OCI-LY7 (cell line): ENCODE measurements at regions not wholly inside any gene's neighbourhood (a gene's known extent, or its start where the extent isn't known, plus 50 kb on each side); places are given as distances from the start of the nearest gene placed in this dataset.

Source experiments
- BruUV-seq: library from RNA; stranded (reverse); fragments of 400-500 nt; replicated peaks from 2 replicates; lab custom pipeline; 2021; lab: Mats Ljungman, UMichigan
- CTCF ChIA-PET: fragments of 300-600 bp; sonication (Branson Sonifier 250); formaldehyde crosslinking; loops from one replicate; lab custom pipeline; 2022; ENCODE audit warnings: antibody characterized with exemption; ENCODE audit not compliant: unreplicated experiment; lab: Charles Lee
- POLR2A ChIA-PET: fragments of 300-600 bp; sonication (Branson Sonifier 250); formaldehyde crosslinking; loops from one replicate; lab custom pipeline; 2022; ENCODE audit warnings: antibody characterized with exemption; lab: Charles Lee
- DNase-seq: peaks from one replicate; pipeline ENCODE4 v3.0.0-alpha.2; 2015; ENCODE audit warnings: low spot score
- H2AFZ ChIP-seq: fragments of 200-600 bp; sonication (generic), shearing (Covaris generic); 2 replicates; pipeline ENCODE4 v1.6.1; 2014; ENCODE audit warnings: mild to moderate bottlenecking, antibody characterized with exemption, low read length, moderate library complexity
- H3K27ac ChIP-seq: fragments of 200-600 bp; sonication (generic); 2 replicates; pipeline ENCODE4 v1.5.1; 2014; ENCODE audit warnings: mixed run types, low read depth, mild to moderate bottlenecking, moderate library complexity, low read length, inconsistent platforms; ENCODE audit not compliant: poor library complexity, severe bottlenecking
- H3K36me3 ChIP-seq: fragments of 200-600 bp; sonication (generic); 2 replicates; pipeline ENCODE4 v1.6.1; 2014; ENCODE audit warnings: mild to moderate bottlenecking, antibody characterized with exemption, low read length, moderate library complexity, mixed read lengths; ENCODE audit not compliant: insufficient read depth
- H3K4me1 ChIP-seq: fragments of 200-600 bp; sonication (generic); 2 replicates; pipeline ENCODE4 v1.5.1; 2014; ENCODE audit warnings: mild to moderate bottlenecking, low read length; ENCODE audit not compliant: insufficient read depth, poor library complexity, severe bottlenecking
- H3K4me2 ChIP-seq: fragments of 200-600 bp; sonication (generic); 2 replicates; pipeline ENCODE4 v1.6.1; 2014; ENCODE audit warnings: mild to moderate bottlenecking, low read length
- H3K4me3 ChIP-seq: fragments of 200-600 bp; sonication (generic); 2 replicates; pipeline ENCODE4 v1.5.1; 2014; ENCODE audit warnings: mild to moderate bottlenecking, low read depth, low read length; ENCODE audit not compliant: poor library complexity, severe bottlenecking
- H3K79me2 ChIP-seq: fragments of 200-600 bp; sonication (generic); 2 replicates; pipeline ENCODE4 v1.6.1; 2016; ENCODE audit warnings: low read depth, mild to moderate bottlenecking, low read length, moderate library complexity, mixed read lengths; ENCODE audit not compliant: insufficient read depth
- H3K9me2 ChIP-seq: fragments of 200-600 bp; sonication (generic); 2 replicates; pipeline ENCODE4 v1.6.1; 2016; ENCODE audit warnings: mild to moderate bottlenecking, low read length, mixed read lengths; ENCODE audit not compliant: insufficient read depth
- H3K9me3 ChIP-seq: fragments of 200-600 bp; sonication (generic); 2 replicates; pipeline ENCODE4 v1.6.1; 2014; ENCODE audit warnings: mild to moderate bottlenecking, mixed run types, low read length, mixed read lengths
- H4K20me1 ChIP-seq: fragments of 200-600 bp; sonication (generic); 2 replicates; pipeline ENCODE4 v1.6.1; 2014; ENCODE audit warnings: mild to moderate bottlenecking, antibody characterized with exemption, low read length, moderate library complexity, mixed read lengths; ENCODE audit not compliant: insufficient read depth
- EZH2phosphoT487 ChIP-seq: fragments of 200-600 bp; sonication (generic); IDR thresholded peaks from 2 replicates; pipeline ENCODE4 v1.6.1; 2018; ENCODE audit warnings: low read depth, borderline replicate concordance, mild to moderate bottlenecking, mixed run types, antibody characterized with exemption, low read length, moderate library complexity, mixed read lengths
- intact Hi-C: fragments of 100-400 bp; cut with micrococcal nuclease; formaldehyde crosslinking; loops from one replicate; pipeline ENCODE4 v1.10.0; 2022; ENCODE audit not compliant: unreplicated experiment
- TF ChIP-seq, protein P1 (sequence below): fragments of 200-600 bp; sonication (generic); conservative IDR thresholded peaks from 2 replicates; pipeline ENCODE4 v1.5.1; 2014; ENCODE audit warnings: mild to moderate bottlenecking, antibody characterized with exemption, low read length, moderate library complexity, mixed read lengths

DNA sequence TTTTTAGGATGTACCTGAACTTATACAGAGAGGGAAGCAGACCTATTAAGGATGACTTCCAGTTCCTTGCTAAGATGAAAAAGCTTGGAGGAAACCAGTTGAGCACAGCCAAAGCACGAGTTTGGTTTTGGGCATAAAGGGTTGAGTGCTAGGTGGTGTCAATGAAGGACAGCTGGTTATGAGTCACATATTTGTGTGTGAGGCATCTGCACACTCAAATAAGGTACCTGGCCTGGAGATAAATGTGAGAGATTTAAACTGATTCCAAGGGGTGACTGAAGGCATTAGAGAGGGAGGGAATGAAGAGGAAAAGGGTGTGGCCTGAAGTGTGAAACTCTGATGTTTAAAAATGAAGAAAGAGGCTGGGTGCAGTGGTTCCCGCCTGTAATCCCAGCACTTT lies 486.7 kb downstream of the DIPK2A start:
- ChIA-PET CTCF (interaction anchor here (0.6 kb wide), 1 partner anchor 1504 kb away, joined by 4 read pairs; no protein-coding TSS in a partner anchor), POLR2A (interaction anchor here (0.5 kb wide), 1 partner anchor 21 kb away, joined by 5 read pairs; no protein-coding TSS in a partner anchor)
- Histone ChIP-seq H3K9me2 (no peaks in the 10 kb centered on the region), H4K20me1 (no peaks in the 10 kb centered on the region), H3K4me3 (no peak overlapping the region), H2AFZ (no peak overlapping the region), H3K36me3 (no peaks in the 10 kb centered on the region), H3K9me3 (no peaks in the 10 kb centered on the region), H3K4me1 (no peaks in the 10 kb centered on the region), H3K4me2 (no peak overlapping the region), H3K27ac (no peak overlapping the region), H3K79me2 (no peaks in the 10 kb centered on the region)
- TF ChIP-seq EZH2phosphoT487 = no peak
- TF ChIP-seq, protein P1, sequence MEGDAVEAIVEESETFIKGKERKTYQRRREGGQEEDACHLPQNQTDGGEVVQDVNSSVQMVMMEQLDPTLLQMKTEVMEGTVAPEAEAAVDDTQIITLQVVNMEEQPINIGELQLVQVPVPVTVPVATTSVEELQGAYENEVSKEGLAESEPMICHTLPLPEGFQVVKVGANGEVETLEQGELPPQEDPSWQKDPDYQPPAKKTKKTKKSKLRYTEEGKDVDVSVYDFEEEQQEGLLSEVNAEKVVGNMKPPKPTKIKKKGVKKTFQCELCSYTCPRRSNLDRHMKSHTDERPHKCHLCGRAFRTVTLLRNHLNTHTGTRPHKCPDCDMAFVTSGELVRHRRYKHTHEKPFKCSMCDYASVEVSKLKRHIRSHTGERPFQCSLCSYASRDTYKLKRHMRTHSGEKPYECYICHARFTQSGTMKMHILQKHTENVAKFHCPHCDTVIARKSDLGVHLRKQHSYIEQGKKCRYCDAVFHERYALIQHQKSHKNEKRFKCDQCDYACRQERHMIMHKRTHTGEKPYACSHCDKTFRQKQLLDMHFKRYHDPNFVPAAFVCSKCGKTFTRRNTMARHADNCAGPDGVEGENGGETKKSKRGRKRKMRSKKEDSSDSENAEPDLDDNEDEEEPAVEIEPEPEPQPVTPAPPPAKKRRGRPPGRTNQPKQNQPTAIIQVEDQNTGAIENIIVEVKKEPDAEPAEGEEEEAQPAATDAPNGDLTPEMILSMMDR = no peak
- intact Hi-C loops = no loop called here
- no TSS peak for BruUV-seq
- no peak for DNase-seq

DNA sequence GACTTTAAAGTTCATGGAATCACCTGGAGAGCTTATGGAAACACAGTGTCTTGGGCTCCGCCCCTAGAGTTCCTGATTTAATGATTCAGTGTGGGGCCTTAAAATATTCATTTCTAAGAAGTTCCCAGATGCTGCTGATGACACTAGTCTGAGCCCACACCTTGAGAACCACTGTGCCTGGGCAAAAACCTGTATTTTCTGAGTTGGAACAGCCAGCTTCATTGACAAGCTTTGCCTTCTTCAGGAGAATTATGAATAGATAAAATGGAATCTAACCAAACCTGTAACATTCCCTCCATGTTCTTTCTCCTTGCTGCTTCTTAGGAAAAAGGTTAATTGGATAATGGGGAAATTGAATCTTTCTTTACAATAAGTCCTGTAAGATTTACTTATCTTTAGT lies 490.7 kb downstream of the DIPK2A start:
- H3K36me3 ChIP-seq = no peaks in the 10 kb centered on the region
- ChIA-PET CTCF (no interaction called here), POLR2A (no interaction called here)
- H3K79me2 ChIP-seq = no peaks in the 10 kb centered on the region
- intact Hi-C loops = no loop called here
- no peak overlapping the region for H3K4me2 ChIP-seq
- H3K4me3 ChIP-seq = no peak overlapping the region
- no peaks in the 10 kb centered on the region for H3K9me2 ChIP-seq
- no peaks in the 10 kb centered on the region for H3K9me3 ChIP-seq
- TF ChIP-seq, protein P1 = no peak
- no peak for TF ChIP-seq EZH2phosphoT487
- no peaks in the 10 kb centered on the region for H3K4me1 ChIP-seq
- no peaks in the 10 kb centered on the region for H4K20me1 ChIP-seq
- no peak overlapping the region for H2AFZ ChIP-seq
- H3K27ac ChIP-seq = no peak overlapping the region
- no peak for DNase-seq
- BruUV-seq = no TSS peak

DNA sequence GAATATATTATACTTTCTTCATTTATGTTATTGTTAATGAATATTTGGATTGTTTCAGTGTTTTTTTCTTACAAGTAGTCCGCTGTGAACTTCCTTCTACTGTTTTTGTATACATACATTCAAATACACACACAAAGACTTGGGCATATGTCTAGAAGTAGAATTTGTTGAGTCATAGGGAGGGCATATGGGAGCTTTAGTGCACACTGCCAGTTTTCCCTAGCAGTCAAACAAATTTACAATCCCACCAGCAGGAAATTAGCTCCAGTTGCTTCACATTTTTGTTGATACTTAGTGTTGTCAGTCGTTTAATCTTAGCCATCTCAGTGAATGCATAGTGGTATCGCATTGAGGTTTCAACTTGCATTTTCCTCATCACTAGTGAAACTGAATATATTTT lies 492.3 kb downstream of the DIPK2A start:
- no peaks in the 10 kb centered on the region for H3K79me2 ChIP-seq
- BruUV-seq = no TSS peak
- intact Hi-C loops = no loop called here
- no peak overlapping the region for H2AFZ ChIP-seq
- H3K36me3 ChIP-seq = no peaks in the 10 kb centered on the region
- TF ChIP-seq, protein P1 = no peak
- TF ChIP-seq EZH2phosphoT487 = no peak
- ChIA-PET POLR2A (no interaction called here), CTCF (no interaction called here)
- no peak for DNase-seq
- H3K27ac ChIP-seq = no peak overlapping the region
- H3K9me3 ChIP-seq = no peaks in the 10 kb centered on the region
- no peak overlapping the region for H3K4me2 ChIP-seq
- no peaks in the 10 kb centered on the region for H3K4me1 ChIP-seq
- H4K20me1 ChIP-seq = no peaks in the 10 kb centered on the region
- H3K9me2 ChIP-seq = no peaks in the 10 kb centered on the region
- no peak overlapping the region for H3K4me3 ChIP-seq
